ENCODE measurements at regions not wholly inside any gene's neighbourhood (a gene's known extent, or its start where the extent isn't known, plus 50 kb on each side); places are given as distances from the start of the nearest gene placed in this dataset.

GRCh38 chr3:99365979-99366378, 272.4 kb upstream of the COL8A1 start:
- TF ChIP-seq, protein P1, sequence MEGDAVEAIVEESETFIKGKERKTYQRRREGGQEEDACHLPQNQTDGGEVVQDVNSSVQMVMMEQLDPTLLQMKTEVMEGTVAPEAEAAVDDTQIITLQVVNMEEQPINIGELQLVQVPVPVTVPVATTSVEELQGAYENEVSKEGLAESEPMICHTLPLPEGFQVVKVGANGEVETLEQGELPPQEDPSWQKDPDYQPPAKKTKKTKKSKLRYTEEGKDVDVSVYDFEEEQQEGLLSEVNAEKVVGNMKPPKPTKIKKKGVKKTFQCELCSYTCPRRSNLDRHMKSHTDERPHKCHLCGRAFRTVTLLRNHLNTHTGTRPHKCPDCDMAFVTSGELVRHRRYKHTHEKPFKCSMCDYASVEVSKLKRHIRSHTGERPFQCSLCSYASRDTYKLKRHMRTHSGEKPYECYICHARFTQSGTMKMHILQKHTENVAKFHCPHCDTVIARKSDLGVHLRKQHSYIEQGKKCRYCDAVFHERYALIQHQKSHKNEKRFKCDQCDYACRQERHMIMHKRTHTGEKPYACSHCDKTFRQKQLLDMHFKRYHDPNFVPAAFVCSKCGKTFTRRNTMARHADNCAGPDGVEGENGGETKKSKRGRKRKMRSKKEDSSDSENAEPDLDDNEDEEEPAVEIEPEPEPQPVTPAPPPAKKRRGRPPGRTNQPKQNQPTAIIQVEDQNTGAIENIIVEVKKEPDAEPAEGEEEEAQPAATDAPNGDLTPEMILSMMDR (IDR thresholded peaks at IDR 0.05; ENCODE audit: poor library complexity, severe bottlenecking): no peak
- TF ChIP-seq EP300 (conservative IDR thresholded peaks at IDR 0.05; ENCODE audit: poor library complexity, severe bottlenecking) (no peak), EZH2 (IDR thresholded peaks at IDR 0.05; ENCODE audit: borderline replicate concordance, insufficient read depth, low read length, poor library complexity, severe bottlenecking) (no peak), REST (IDR thresholded peaks at IDR 0.05; ENCODE audit: borderline replicate concordance) (no peak), POLR2AphosphoS5 (IDR thresholded peaks at IDR 0.05) (no peak)

All from neural cell (in vitro differentiated cells).